HL-60 (cell line): ENCODE measurements at regions not wholly inside any gene's neighbourhood (a gene's known extent, or its start where the extent isn't known, plus 50 kb on each side); places are given as distances from the start of the nearest gene placed in this dataset.

Experiments used
- CTCF ChIP-seq: IDR thresholded peaks from one replicate; pipeline ENCODE4 v1.5.1; 2011; ENCODE audit warnings: low read length, control low read depth, inconsistent platforms; ENCODE audit not compliant: insufficient read depth
- GABPA ChIP-seq: IDR thresholded peaks from 2 replicates; pipeline ENCODE4 v1.6.1; 2012; ENCODE audit warnings: low read depth
- POLR2AphosphoS5 ChIP-seq: IDR thresholded peaks from 2 replicates; pipeline ENCODE4 v1.6.1; 2012; ENCODE audit warnings: low read depth
- REST ChIP-seq: IDR thresholded peaks from 2 replicates; pipeline ENCODE4 v1.6.1; 2012; ENCODE audit warnings: low read depth; ENCODE audit not compliant: insufficient replicate concordance
- SPI1 ChIP-seq: IDR thresholded peaks from 2 replicates; pipeline ENCODE4 v1.6.1; 2012; ENCODE audit warnings: low read depth, mild to moderate bottlenecking, borderline replicate concordance

GRCh38 chr11:119832202-119832935 is 103.4 kb upstream of the NECTIN1 start:
- no peak for TF ChIP-seq CTCF
- no peak for TF ChIP-seq POLR2AphosphoS5
- TF ChIP-seq SPI1: no peak
- no peak for TF ChIP-seq REST
- no peak for TF ChIP-seq GABPA
